Epithelial cell of esophagus (primary cell): ENCODE measurements at regions not wholly inside any gene's neighbourhood (a gene's known extent, or its start where the extent isn't known, plus 50 kb on each side); places are given as distances from the start of the nearest gene placed in this dataset.

ENCODE experiments used
- DNase-seq: peaks from one replicate; pipeline ENCODE4 v3.0.0; 2010; ENCODE audit warnings: low read depth
- H3K4me3 ChIP-seq: 2 replicates; pipeline ENCODE4 v1.5.1; 2011; ENCODE audit warnings: mild to moderate bottlenecking, low read length, control low read depth
- TF ChIP-seq, protein P1 (sequence below): IDR thresholded peaks from 2 replicates; pipeline ENCODE4 v1.5.1; 2011; ENCODE audit warnings: low read depth, mild to moderate bottlenecking, low read length, control low read depth, inconsistent platforms; ENCODE audit not compliant: insufficient read depth; ENCODE audit errors: missing control alignments

DNA sequence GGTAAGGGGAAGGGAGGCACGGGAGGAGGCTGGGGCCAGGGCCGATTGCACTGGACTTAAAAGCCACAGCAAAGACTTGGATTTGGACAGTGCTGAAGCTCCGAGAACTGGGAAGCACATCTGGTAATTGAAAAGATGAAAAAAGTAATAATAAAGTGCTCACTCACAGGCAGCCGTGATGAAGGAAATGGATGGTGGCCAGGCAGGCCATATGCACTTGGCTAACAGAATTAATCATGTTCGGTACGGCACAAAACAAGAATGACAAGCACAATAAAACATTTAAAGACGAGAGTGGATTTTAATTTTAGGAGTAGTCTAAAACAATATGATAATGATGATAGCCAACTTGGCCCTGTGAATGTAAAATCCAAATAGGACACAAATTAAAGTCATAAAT is 154.3 kb downstream of the VRK1 start:
- H3K4me3 ChIP-seq: no peak overlapping the region
- TF ChIP-seq, protein P1, sequence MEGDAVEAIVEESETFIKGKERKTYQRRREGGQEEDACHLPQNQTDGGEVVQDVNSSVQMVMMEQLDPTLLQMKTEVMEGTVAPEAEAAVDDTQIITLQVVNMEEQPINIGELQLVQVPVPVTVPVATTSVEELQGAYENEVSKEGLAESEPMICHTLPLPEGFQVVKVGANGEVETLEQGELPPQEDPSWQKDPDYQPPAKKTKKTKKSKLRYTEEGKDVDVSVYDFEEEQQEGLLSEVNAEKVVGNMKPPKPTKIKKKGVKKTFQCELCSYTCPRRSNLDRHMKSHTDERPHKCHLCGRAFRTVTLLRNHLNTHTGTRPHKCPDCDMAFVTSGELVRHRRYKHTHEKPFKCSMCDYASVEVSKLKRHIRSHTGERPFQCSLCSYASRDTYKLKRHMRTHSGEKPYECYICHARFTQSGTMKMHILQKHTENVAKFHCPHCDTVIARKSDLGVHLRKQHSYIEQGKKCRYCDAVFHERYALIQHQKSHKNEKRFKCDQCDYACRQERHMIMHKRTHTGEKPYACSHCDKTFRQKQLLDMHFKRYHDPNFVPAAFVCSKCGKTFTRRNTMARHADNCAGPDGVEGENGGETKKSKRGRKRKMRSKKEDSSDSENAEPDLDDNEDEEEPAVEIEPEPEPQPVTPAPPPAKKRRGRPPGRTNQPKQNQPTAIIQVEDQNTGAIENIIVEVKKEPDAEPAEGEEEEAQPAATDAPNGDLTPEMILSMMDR: no peak
- DNase-seq: no peak

DNA sequence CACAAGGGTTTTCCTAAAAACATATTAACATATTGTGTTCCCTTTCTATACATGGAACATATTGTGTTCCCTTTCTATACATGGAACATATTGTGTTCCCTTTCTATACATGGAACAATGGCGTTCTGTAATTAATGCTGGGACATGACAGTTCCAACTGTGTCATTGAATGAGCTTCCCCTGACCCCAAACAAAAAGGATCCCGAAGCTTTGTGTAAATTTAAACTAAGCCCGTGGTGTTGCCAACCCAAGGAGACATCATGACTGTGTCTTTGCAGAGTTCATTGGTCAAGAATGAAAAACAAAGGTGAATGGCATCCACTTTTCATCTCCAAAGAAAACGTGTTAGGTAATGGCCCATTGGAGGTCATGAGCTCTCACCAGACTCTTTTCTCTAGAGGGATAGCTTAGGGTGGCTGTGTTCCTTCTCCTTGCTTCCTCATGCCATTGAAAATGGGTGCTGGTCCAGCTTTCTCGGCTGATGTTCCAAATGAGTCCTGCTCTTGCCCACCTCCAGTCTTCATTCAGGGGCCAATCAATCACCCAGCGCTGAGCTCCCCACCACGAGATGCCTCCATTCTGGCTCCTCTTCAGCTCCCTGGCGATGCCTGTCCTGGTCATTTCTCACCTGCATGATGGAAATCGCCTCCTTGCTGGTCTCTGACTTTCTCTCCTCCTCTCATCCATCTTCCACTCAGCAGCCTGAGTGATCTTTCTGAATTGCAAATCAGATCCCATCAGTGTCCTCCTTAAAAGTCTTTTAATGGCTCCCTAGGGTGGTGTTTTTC is 156.1 kb downstream of the VRK1 start:
- no peak overlapping the region for H3K4me3 ChIP-seq
- DNase-seq: no peak
- TF ChIP-seq, protein P1: no peak

DNA sequence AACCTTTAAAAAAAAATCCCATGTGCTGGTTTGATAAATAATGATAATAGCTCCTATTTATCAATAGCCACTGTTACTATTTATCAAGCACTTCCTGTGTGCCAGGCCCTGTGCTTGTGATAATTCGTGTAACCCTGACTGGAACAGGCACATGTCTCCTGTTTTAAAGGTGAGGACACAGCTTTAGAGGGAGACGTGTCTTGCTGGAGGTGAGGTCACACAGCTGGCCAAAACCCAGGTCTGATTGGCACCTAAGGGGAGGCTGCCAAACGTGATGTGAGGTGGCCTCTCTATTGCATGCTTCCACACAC is 156.6 kb downstream of the VRK1 start:
- no peak for DNase-seq
- TF ChIP-seq, protein P1: no peak
- no peak overlapping the region for H3K4me3 ChIP-seq

DNA sequence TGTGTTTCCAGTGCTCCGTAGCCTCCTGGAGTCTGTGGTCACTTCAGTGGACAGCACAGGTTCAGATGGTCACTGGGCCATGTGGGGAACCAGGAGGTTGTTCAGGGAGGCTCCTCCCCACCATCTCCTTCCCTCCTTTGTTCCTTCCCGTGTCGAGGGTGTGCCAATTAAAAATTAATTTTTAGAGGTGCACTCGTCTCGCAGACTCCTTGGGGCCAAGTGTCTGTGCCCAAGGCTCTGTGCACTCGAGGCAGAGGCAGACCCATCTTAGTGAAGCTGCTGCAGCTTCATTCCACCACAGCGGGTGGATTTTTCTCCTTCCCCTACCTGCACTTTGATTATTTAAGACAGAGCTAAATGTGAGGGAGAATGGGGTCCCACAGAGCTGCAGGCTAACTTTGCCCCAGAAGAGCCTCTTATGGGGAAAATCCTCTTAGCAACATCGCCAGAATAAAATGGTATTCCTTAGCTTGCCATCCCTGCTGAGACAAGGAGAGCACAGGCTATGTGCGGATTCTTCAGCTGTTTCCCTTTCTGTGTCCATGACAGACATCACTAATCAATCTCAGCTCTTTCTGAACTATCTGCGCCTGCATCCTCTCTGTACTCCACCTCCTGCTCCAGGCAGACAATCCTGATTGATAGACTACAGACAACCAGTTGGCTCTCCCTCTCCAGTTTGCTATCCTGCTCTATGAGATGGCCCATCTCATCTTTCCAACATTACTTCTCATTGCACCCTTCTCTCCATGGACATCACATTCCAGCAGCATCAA is 159.5 kb downstream of the VRK1 start:
- no peak overlapping the region for H3K4me3 ChIP-seq
- TF ChIP-seq, protein P1: no peak
- DNase-seq: no peak

GRCh38 chr14:96958057-96958456 is 160.9 kb downstream of the VRK1 start:
- no peak for DNase-seq
- TF ChIP-seq, protein P1: no peak
- no peak overlapping the region for H3K4me3 ChIP-seq

DNA sequence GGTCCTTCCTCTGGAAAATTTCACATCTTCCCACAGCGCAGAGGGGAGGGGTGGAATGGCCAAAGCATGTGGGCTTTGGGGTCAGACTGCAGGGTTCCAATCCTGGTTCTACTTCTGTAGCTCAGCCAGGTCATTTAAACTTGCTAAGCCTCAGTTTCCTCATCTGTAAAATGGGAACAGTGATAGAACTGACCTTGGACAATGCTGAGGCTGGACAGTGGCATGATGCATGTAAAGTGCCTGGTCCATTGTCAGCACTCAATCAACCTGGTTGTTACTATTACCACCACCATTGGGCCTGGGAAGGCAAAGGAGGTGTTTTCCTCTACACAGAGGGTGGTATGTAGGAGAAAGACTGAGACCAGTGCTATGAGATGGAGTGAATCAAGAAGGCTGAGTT is 162.8 kb downstream of the VRK1 start:
- DNase-seq: no peak
- H3K4me3 ChIP-seq: no peak overlapping the region
- TF ChIP-seq, protein P1: no peak
